GM19324 (cell line): ENCODE measurements at regions not wholly inside any gene's neighbourhood (a gene's known extent, or its start where the extent isn't known, plus 50 kb on each side); places are given as distances from the start of the nearest gene placed in this dataset.
"Not testable (repeated sequence)": the region's sequence is repeated elsewhere in the genome, so short reads cannot be mapped to it uniquely, and the experiment has no call there.

Experiments used
- ATAC-seq: cut with Tn5 transposase; IDR thresholded peaks from one replicate; pipeline ENCODE4 v1.9.1; 2021; ENCODE audit warnings: mild to moderate bottlenecking, moderate library complexity; ENCODE audit not compliant: unreplicated experiment, low FRiP score

DNA sequence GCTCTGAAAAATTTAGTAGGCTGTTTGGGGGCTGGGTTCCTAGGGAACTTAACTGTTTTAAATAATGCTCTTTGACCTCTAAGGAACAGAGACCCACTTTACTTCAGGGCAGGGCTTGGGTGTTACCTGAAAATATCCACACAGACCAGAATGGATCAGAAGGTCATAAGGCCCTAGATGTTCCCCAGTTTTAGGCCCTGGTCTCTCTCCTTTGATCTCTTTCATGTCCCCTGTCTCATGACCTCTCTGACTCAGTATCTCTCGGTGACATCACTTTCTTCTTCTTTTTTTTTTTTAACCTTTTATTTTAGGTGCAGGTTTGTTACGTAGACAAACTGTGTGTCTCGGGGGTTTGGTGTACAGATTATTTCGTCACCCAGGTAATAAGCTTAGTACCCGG lies 272.1 kb upstream of the SGK1 start:
- ATAC-seq = no peak

DNA sequence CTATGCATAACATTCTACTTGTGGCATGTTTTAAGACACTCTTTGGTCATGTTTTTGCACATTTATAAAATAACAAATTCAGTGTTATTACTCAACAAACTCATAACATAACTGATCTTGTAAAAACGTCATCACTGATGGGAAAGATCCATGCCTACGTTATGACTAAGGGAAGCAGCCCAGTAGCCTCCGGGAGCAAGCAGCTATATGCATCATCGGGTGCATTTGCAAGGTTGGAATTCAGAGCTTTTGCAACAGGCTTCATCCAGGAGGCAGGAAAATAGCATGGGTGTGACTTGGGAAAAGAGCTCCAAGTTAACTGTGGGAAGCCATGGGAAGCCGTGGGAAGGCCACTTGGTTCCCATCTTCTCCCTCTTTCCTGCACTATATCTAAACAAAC lies 271.6 kb upstream of the SGK1 start:
- no peak for ATAC-seq

DNA sequence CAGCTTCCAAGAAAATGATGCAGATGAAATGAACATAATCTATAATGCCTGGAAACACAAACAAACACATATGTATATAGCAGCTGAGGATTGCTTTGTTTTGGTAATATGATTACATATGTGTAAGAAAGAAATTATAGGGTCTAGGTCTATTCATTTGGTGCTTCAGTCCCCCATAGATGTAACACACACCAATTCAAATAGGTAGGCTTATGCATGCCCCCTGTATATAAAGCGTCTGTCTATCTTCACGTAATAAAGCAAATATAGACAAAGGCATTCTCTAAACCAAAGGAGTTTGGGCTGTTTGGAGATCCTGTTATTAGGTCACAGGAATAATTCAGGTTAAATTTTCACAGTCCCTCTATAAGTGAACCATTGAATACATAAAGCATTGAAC lies 270.4 kb upstream of the SGK1 start:
- ATAC-seq = no peak

DNA sequence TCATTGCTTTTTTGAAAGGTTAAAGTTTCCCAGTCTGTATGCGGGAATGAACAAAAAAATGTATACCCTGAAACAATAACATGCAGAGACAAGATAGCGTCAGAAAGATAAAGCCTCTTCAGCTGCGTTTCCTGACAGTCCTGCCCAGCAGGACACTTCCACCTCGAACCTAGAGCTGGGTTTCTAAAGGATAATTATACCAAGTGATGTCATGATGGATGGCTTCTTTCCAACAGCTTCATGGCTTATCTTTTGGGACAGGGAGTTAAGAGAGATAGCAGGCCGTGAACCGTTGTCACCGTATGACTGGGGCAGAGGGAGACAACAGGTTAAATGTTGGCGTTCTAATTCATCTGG lies 267.6 kb upstream of the SGK1 start:
- no peak for ATAC-seq

DNA sequence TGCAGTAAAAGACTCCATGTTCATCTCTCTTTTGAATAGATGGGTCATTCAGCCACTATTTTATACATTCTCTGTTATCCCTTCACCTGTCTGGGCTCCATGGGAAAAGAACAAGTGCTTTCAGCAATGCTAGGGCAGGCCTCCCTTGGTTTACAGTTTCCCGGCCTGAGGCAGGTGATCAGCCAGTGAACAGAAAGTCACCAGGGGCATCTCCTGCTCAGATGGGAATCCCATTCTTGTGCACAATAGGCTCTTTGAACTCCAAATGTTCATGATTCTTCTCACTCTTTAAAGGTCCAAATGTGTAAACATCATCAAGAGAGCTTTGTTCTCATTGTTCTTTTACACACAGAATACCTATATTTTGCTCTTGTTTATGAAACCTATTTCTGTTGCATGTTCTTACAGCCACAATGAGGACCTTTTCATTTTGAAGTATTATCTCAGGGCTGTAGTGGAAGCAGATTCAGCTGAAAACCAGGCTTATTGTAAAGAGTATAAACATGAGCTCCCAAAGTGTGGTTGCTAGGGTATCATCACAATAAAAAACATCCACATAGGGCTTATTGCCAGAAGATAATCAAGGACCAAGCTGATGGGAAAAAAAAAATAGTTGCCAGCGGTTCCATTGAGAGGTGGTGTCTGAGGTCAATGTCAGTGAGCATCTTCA lies 267.1 kb upstream of the SGK1 start:
- no peak for ATAC-seq

DNA sequence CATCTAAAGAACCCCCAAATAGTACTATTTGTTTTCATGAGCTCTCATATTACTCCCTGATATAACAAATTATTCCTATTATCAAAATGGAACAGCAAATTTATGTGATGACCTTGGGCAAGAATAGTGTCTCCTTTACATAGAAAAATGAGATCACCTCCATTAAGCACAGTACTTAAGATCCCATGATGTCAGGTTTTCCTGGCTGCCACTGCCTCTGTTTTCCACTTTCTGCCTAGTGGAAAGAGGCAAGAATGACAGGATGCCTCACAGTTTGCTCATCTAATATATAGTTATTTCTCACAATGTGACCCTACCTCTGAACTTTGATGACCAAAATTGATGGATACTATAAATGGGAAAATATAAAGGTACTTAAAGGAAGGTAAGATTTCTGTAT lies 260.1 kb upstream of the SGK1 start:
- ATAC-seq = no peak

DNA sequence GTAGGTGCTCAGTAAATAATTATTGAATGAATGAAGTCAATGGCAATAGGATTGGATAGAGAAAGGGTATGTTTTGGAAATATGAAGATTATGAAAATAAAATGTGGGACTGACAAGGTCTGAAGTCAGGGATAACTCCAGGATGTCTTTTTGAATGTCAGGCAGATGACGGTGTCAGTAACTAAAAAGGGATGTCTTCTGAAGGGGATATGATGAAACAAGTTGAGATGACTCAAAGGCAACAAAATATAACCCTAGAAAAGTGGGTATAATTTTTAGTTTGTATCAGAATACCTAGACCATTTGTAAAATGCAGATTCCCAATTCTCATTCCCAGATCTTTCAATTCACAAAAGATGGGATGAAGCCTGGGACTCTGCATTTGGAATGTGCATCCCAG lies 257.3 kb upstream of the SGK1 start:
- ATAC-seq = no peak

DNA sequence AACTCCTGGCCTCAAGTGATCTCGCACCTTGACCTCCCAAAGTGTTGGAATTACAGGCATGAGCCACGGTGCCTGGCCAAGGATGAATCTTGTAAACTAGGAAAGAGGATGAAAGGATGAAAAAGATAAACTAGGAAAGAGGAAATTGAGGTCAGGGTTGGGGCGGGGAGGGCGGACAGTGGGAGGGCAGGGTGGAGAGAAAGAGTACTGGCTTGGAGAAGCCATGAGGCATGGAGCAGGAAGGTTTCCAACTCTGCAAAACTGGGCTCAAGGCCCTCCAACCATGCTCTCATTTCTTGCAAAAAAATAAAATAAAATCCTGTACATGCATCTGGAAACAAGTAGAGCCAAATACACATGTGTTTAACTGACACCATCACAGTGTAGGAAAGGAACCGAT lies 256.6 kb upstream of the SGK1 start:
- no peak for ATAC-seq

DNA sequence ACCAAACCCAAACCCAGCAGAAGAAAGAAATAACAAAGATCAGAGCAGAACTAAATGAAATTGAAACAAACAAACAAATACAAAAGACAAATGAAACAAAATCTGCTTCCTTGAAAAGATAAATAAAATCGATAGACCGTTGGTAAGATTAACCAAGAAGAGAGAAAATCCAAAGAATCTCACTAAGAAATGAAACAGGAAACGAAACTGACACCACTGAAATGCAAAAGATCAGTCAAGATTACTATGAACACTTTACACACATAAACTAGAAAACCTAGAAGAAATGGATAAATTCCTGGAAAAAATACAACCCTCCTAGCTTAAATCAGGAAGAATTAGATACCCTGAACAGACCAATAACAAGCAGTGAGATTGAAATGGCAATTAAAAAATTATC lies 252.1 kb upstream of the SGK1 start:
- not testable (repeated sequence) for ATAC-seq

DNA sequence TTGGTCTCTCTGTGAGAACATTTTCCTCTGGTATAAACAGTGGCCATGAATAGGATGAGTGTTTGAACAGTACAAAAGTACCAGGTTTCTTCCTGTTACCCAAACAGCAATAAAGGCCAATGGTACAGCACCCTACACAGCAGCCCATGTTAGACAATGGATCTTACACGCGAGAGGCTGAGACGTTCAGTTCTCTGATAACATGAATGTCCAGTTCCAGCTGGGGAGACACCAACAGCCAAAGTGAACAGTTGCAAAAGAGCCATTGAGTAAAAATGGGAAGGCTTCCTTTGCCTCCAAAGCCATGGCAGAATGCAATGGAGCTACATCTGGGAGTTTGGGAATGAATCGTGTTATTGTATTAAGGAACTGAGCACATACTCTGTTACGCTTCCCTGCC lies 246.8 kb upstream of the SGK1 start:
- ATAC-seq = no peak

DNA sequence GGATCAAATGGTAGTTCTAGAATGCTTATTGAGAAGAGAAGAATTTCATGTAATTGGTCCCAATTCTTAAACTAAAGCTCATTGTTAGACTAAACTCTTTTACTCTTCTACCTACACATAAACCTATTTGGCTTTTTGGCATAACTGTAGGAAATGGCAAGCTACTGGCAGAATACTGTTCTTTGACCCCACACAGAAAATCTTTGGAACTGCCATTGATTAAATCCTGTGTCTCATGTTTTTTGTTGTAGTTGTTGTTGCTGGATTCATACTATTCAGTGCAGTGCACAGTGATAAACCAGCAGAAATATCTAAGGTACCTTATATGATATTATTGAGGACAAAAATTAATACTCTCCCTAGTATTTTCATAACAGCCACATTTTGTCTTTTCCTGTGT lies 242.1 kb upstream of the SGK1 start:
- no peak for ATAC-seq

DNA sequence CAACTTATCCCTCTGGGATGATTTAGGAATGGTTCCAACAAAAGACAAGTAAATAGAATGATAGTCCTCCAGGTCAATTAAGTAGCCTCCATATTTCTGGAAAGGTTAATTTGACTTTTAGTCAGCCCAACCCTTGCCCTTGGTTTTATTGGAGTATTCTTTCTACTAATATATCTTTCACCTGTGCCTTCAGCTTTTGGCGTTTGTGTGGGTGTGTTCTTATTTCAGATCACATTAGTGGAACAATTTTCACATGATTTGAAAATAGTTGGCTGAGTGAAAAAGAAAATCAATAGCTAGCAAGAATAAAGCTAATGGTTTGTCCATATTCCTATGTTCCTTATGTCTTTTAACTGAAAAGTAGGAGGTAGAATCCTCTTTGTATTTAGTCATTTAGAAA lies 239.6 kb upstream of the SGK1 start:
- ATAC-seq = no peak

DNA sequence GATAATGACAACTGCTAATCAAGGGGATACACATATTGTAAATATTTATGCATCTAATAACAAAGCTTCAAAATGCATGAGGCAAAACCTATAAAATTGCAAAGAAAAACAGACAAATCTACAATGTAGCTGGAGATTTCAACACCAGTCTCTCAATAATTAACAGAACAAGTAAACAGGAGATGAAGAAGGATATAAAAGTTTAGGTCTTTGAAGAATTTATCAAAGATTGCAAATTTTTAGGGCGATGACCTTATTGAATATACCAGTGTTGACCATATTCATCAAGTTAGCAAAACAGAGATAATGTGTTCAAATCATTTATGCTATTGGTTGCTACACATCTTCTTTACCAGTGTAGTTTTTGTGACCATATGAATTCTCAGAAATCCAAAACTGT lies 237.8 kb upstream of the SGK1 start:
- no peak for ATAC-seq

DNA sequence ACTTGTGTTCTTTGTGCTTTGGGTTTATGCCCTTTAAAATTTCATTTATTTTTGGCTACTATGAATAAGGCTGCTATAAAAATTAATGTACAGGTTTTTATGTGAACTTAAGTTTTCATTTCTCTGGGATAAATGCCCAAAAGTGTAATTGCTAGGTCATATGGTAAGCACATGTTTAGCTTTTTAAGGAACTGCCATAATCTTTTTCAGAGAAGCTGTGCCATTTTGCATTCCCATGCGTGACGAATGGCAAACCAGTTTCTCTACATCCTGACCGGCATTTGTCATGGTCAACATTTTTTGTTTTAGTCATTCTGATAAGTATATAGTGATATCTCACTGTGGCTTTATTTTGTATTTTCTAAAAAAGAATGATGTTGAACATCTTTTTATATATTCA lies 236.0 kb upstream of the SGK1 start:
- no peak for ATAC-seq

DNA sequence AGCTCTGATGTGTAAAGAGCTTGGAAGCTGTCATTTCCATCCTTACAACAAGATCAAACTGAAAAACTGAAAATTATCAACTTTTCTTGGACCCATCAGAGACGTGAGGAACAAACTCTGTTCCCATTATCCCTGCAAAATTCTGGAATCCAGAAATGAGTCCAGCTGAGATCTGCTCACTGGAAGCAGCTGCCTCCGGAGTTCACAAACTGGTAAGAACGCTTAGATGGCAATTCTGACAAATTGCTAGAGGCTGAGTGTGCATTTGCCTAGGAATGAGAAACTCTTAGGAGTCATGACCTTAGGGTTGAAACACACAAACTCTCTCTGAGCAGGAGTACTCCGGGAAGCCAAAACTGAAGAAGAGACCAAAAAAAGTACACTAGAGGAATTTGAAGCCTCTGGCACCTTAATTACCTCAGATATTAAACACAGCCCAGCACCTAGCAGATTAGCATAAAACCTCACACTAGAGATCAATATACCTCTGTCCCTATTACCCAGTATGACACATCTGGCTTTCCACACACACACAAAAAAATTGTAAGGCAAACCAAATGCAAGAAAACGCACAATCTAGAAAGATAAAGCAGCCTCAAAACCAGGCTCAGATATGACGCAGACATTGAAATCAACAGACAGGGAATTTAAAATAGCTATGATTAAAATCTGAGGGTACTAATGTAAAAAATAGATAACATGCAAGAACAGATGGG lies 233.5 kb upstream of the SGK1 start:
- ATAC-seq = no peak

DNA sequence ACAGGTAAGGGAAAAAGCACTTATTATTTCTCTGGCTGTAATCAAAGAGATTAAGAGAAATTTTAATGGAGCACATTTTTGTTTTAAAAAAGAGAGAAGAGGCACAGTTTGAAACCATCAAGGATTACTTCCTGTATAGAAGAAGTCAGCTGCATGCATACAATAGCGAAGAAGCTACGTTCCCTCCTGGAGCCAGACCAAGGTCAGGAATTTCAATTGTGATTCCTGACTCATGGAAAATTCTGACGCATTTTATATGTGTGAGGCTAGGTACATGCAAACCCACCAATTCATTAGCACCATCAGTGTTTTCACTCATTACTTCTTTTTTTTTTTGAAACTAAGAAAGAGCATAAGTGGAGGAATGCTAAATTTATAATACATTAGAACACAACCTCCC lies 232.7 kb upstream of the SGK1 start:
- no peak for ATAC-seq

DNA sequence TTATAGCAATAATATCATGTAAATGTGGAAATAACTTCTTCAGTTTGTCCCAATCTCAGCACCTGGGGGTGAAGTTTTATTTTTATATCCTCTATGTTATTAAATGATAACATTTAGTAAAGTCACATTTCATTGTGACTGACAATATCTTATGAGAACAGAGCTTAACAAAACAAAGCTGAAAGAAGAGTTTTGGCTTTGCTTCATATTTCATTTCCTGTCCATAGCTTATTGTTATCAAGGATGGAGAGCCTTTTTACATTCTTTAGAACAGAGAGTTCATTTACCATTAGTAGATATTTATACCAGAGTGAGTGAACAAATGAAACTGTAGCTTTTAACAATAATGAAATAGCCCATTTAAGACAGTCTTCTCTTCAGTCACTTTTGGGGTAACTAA lies 231.9 kb upstream of the SGK1 start:
- no peak for ATAC-seq

DNA sequence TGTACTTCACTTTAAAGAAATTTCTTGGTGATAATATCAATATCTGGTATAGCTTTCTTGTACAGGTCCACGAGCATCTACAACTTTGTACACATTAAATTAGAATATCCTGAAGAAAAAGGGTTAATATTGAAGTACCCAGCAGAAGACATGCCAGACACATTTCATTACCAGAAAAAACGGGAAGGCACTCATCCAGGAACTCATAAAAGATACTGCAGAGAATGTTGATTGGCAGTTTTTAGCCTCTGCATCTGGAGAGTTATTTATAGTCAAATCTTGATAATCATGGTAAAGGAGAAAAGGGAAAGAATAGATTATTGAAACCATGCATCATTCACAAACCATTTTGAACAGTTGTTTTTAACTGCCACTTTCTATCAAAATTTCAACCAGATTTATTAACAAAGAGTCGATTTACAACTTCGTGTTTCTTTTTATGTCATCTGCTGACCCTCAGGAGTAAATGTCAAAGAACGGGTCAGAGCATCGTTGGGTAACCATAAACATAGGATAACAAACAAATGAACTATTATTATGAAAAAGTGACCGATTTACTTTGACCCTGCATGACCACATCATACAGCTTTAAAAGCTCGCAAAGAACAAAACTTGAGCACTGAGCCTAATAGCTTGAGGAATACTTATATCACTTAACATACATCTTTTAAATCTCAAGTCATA lies 229.2 kb upstream of the SGK1 start:
- no peak for ATAC-seq

DNA sequence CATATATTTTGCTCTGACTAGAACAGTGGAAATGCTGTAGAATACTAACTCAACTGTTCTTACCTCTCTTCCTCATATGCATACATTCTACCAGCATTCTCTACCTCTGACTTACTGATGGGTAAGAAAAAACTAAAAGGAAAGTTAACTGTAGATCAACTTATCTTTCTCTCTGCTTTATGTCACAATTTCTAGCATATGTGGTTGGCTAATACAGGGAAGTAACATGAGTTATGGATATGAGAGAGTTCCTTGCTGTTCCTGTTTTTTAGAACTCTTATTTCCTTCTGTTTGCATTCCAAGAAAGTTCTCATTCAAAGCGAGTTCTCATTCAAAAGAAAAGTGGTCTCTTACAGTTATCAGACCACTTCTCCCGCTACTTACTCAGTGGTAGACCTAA lies 226.8 kb upstream of the SGK1 start:
- ATAC-seq = no peak

DNA sequence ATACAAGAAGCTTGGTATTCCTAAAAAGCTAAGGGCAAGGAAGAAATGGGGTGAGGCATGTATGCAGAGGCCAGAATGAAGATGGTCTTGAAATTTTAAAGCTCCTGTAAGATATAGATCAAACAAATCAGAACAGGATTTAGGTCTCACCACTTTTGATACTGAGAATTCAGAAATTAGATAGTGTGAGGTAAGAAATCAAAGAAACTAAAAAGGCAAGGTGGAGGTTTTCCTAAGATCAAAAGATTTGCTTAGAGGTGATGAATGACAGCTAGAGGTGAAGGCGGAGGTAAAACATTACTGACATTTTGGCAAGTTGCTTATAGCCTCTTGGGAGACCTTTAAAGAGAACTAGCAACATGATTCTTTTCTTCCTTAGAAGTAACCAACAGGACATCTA lies 225.2 kb upstream of the SGK1 start:
- ATAC-seq = no peak

DNA sequence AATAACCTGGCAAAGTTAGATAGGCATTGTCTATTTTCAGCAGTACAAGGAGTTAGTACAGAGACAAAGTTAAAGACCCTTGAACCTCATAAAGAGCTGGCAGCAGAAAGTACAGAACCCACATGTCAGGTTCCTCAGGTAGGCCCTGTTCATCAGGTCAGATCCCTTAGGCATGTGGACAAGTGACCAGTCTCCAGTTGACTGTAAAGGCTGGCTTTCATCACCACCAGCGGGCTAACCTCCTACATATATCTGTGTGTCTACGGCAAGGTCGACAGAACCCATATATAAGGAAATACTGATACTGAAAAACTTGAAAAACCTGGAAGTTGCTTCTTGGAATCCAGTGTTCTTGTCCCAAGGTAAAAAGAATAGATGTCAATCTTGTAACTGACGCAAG lies 223.1 kb upstream of the SGK1 start:
- ATAC-seq = no peak

DNA sequence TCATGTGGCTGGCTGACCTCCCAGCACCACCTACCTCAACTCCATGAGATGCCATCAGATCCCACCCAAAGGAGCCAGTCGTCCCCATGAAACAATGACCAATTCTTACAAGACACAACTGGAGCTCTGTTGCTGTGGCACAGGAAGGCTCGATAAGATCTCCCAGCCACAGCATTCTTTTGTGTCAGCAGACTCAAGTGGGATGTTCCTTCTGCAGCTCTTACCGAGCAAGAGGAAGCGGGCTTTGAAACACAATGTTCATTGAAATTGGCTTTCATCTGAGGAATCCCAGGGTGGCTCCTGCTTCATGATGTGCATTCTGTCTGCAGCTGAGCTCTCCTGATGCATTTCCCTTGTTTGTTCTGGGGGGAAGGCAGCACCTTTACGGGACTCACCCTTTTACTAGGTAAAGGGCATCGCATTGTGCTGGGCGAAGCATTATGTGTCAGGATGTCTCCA lies 222.0 kb upstream of the SGK1 start:
- no peak for ATAC-seq
